Caki2 (cell line): ENCODE measurements at regions not wholly inside any gene's neighbourhood (a gene's known extent, or its start where the extent isn't known, plus 50 kb on each side); places are given as distances from the start of the nearest gene placed in this dataset.
A peak's percentile ranks its signal among the peaks of the same experiment; 100 is the strongest.

ENCODE experiments used
- DNase-seq: peaks from one replicate; pipeline ENCODE4 v3.0.0-alpha.2; 2015; ENCODE audit warnings: low read depth
- in situ Hi-C: cut with HindIII; loops from 2 replicates; pipeline ENCODE4 v1.10.0; 2016; ENCODE audit warnings: low sequenced_read_pairs, low pct_unique_long_range_greater_than_20kb, mixed read lengths

- DNase-seq, result peak; percentile 26
- in situ Hi-C loops, result no loop called here
Observed at GRCh38 chr1:14108356-14109275, 408.6 kb downstream of the PRDM2 start.

GRCh38 chr1:14109276-14109635, 409.3 kb downstream of the PRDM2 start:
- no peak for DNase-seq
- in situ Hi-C loops, result no loop called here

GRCh38 chr1:14110040-14110439, 410.1 kb downstream of the PRDM2 start:
- in situ Hi-C loops, result no loop called here
- DNase-seq, result no peak

- in situ Hi-C loops, result no loop called here
- no peak for DNase-seq
Observed at GRCh38 chr1:14111121-14111520, 411.1 kb downstream of the PRDM2 start.

GRCh38 chr1:14112613-14113012, 412.6 kb downstream of the PRDM2 start:
- in situ Hi-C loops, result no loop called here
- no peak for DNase-seq

- DNase-seq, result no peak
- in situ Hi-C loops, result no loop called here
Observed at GRCh38 chr1:14113271-14113670, 413.3 kb downstream of the PRDM2 start.

GRCh38 chr1:14113841-14114567, 414.0 kb downstream of the PRDM2 start:
- in situ Hi-C loops, result no loop called here
- peak; percentile 34 for DNase-seq

- DNase-seq, result no peak
- in situ Hi-C loops, result no loop called here
Observed at GRCh38 chr1:14115976-14116375, 416.0 kb downstream of the PRDM2 start.

- no peak for DNase-seq
- in situ Hi-C loops, result no loop called here
Observed at GRCh38 chr1:14117700-14118099, 417.7 kb downstream of the PRDM2 start.

GRCh38 chr1:14118691-14119485, 418.9 kb downstream of the PRDM2 start:
- in situ Hi-C loops, result no loop called here

GRCh38 chr1:14120895-14121294, 420.9 kb downstream of the PRDM2 start:
- in situ Hi-C loops, result no loop called here
- DNase-seq, result no peak

More at GRCh38 chr1:14118691-14119485, 418.9 kb downstream of the PRDM2 start:
- no peak for DNase-seq

- in situ Hi-C loops, result no loop called here
- DNase-seq, result no peak
Observed at GRCh38 chr1:14128096-14128495, 428.1 kb downstream of the PRDM2 start.

GRCh38 chr1:14129009-14129408, 429.0 kb downstream of the PRDM2 start:
- in situ Hi-C loops, result no loop called here
- DNase-seq, result no peak

GRCh38 chr1:14135070-14135469, 435.1 kb downstream of the PRDM2 start:
- no peak for DNase-seq
- in situ Hi-C loops, result no loop called here

- no peak for DNase-seq
- in situ Hi-C loops, result no loop called here
Observed at GRCh38 chr1:14136152-14136763, 436.3 kb downstream of the PRDM2 start.

GRCh38 chr1:14136881-14137280, 436.9 kb downstream of the PRDM2 start:
- in situ Hi-C loops, result no loop called here
- DNase-seq, result no peak

GRCh38 chr1:14137411-14138134, 437.6 kb downstream of the PRDM2 start:
- in situ Hi-C loops, result no loop called here

GRCh38 chr1:14138135-14138506, 438.1 kb downstream of the PRDM2 start:
- in situ Hi-C loops, result no loop called here

More at GRCh38 chr1:14137411-14138134, 437.6 kb downstream of the PRDM2 start:
- DNase-seq, result no peak

More at GRCh38 chr1:14138135-14138506, 438.1 kb downstream of the PRDM2 start:
- no peak for DNase-seq
